ENCODE measurements at regions not wholly inside any gene's neighbourhood (a gene's known extent, or its start where the extent isn't known, plus 50 kb on each side); places are given as distances from the start of the nearest gene placed in this dataset.

DNA sequence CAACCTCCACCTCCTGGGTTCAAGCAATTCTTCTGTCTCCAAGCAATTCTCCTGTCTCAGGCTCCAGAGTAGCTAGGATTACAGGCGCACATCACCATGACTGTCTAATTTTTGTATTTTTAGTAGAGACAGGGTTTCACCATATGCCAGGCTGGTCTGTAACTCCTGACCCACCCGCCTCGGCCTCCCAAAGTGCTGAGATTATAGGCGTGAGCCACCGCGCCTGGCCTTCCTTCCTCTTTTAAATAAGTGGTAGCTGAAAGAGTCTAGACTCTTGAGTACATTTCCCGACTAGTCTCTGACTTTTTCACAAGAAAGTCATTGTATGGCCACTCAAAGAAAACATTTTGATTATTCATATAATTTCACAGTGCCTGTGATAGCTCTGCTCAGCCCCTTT lies 636.2 kb upstream of the ANKRD30A start:
- TF ChIP-seq, protein P1, sequence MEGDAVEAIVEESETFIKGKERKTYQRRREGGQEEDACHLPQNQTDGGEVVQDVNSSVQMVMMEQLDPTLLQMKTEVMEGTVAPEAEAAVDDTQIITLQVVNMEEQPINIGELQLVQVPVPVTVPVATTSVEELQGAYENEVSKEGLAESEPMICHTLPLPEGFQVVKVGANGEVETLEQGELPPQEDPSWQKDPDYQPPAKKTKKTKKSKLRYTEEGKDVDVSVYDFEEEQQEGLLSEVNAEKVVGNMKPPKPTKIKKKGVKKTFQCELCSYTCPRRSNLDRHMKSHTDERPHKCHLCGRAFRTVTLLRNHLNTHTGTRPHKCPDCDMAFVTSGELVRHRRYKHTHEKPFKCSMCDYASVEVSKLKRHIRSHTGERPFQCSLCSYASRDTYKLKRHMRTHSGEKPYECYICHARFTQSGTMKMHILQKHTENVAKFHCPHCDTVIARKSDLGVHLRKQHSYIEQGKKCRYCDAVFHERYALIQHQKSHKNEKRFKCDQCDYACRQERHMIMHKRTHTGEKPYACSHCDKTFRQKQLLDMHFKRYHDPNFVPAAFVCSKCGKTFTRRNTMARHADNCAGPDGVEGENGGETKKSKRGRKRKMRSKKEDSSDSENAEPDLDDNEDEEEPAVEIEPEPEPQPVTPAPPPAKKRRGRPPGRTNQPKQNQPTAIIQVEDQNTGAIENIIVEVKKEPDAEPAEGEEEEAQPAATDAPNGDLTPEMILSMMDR (IDR thresholded peaks at IDR 0.05), result no peak
- TF ChIP-seq POLR2A (IDR thresholded peaks at IDR 0.05), result no peak
